K562 (cell line): ENCODE measurements at regions not wholly inside any gene's neighbourhood (a gene's known extent, or its start where the extent isn't known, plus 50 kb on each side); places are given as distances from the start of the nearest gene placed in this dataset.

Experiments used
- ATAC-seq: fragments of 200-7000 bp; cut with Tn5 transposase; 3 replicates; pipeline ENCODE4 v1.9.1; 2020; ENCODE audit warnings: moderate library complexity
- BruUV-seq: library from RNA; stranded (reverse); fragments of 400-500 nt; replicated peaks from 2 replicates; lab custom pipeline; 2021; lab: Mats Ljungman, UMichigan
- CTCF ChIA-PET: fragments of 300-600 bp; formaldehyde crosslinking; extraction: SDS; loops from one replicate; lab custom pipeline; 2021; ENCODE audit warnings: low intra/inter-chr PET ratio; lab: Yijun Ruan, JAX
- POLR2A ChIA-PET: fragments of 300-600, 350-650 bp; sonication (Branson Sonifier 250); formaldehyde crosslinking; extraction: SDS; loops from one replicate; lab custom pipeline; 2021; ENCODE audit warnings: antibody characterized with exemption, inconsistent platforms; lab: Yijun Ruan, JAX
- DNase-seq, 4 experiments: peaks; one replicate each; pipeline versions ENCODE4 v3.0.0 to v3.0.0-alpha.2; 2011 to 2018; ENCODE audit warnings: low spot score in 3 of 4, mixed read lengths in 3 of 4; ENCODE audit errors: extremely low read depth in 1 of 4
- FAIRE-seq: peaks from 2 replicates; lab custom pipeline; 2011; peaks lifted over from hg19 to GRCh38; lab: Jason Lieb, UNC
- H2AFZ ChIP-seq: 2 replicates; pipeline ENCODE4 v1.6.0; 2011; ENCODE audit warnings: low read depth, low read length, control low read depth, inconsistent platforms
- H3K27ac ChIP-seq: fragments of 200-600 bp; 3 replicates; pipeline ENCODE4 v1.8.0; 2011; ENCODE audit warnings: low read depth, mild to moderate bottlenecking, control low read depth, inconsistent platforms, low read length, moderate library complexity, mixed read lengths; ENCODE audit errors: extremely low read depth
- H3K27me3 ChIP-seq, 2 experiments: fragments of 300-600 bp in 1 of 2; 2 replicates in 1 of 2; 3 replicates in 1 of 2; pipeline versions ENCODE4 v1.6.0 to v1.8.0; 2011; ENCODE audit warnings: inconsistent platforms in 2 of 2, low read length in 2 of 2, mild to moderate bottlenecking in 1 of 2, mixed read lengths in 1 of 2, moderate library complexity in 1 of 2; ENCODE audit not compliant: control insufficient read depth in 2 of 2, insufficient read depth in 2 of 2
- H3K36me3 ChIP-seq: fragments of 300-600 bp; 3 replicates; pipeline ENCODE4 v1.8.0; 2011; ENCODE audit warnings: mild to moderate bottlenecking, low read length, inconsistent platforms; ENCODE audit not compliant: control insufficient read depth, insufficient read depth
- H3K4me1 ChIP-seq, 2 experiments: fragments of 200-600 bp in 1 of 2; replicated peaks in 1 of 2; 2 replicates in 1 of 2; 3 replicates in 1 of 2; pipeline versions ENCODE4 v1.5.1 to v1.8.0; 2011; ENCODE audit warnings: inconsistent platforms in 2 of 2, low read length in 2 of 2, mild to moderate bottlenecking in 1 of 2, mixed read lengths in 1 of 2, moderate library complexity in 1 of 2; ENCODE audit not compliant: control insufficient read depth in 2 of 2, insufficient read depth in 2 of 2
- H3K4me2 ChIP-seq: 2 replicates; pipeline ENCODE4 v1.6.1; 2011; ENCODE audit warnings: low read length, control low read depth, inconsistent platforms, mixed read lengths; ENCODE audit not compliant: insufficient read depth
- H3K4me3 ChIP-seq: fragments of 200-600 bp; sonication (generic), shearing (Covaris generic); 2 replicates; pipeline ENCODE4 v1.5.1; 2016; ENCODE audit warnings: control low read depth, inconsistent platforms
- H3K79me2 ChIP-seq: fragments of 200-600 bp; 3 replicates; pipeline ENCODE4 v1.8.0; 2011; ENCODE audit warnings: low read length, inconsistent platforms; ENCODE audit not compliant: control insufficient read depth, insufficient read depth
- H3K9ac ChIP-seq, 2 experiments: 2 replicates each; pipeline versions ENCODE4 v1.6.0 to v1.6.1; 2011; ENCODE audit warnings: low read depth in 2 of 2, low read length in 2 of 2, control low read depth in 1 of 2, inconsistent platforms in 1 of 2, mild to moderate bottlenecking in 1 of 2, mixed read lengths in 1 of 2; ENCODE audit not compliant: insufficient read depth in 1 of 2
- H3K9me1 ChIP-seq: one replicate; pipeline ENCODE4 v1.6.0; 2011; ENCODE audit warnings: inconsistent platforms, mild to moderate bottlenecking, low read length, moderate library complexity; ENCODE audit not compliant: control insufficient read depth, insufficient read depth
- H3K9me3 ChIP-seq: replicated peaks from 2 replicates; pipeline ENCODE4 v1.5.1; 2011; ENCODE audit warnings: low read depth, low read length, inconsistent platforms; ENCODE audit not compliant: control insufficient read depth, insufficient read depth
- H4K20me1 ChIP-seq: replicated peaks from 2 replicates; pipeline ENCODE4 v1.6.1; 2011; ENCODE audit warnings: low read length, inconsistent platforms, mixed read lengths; ENCODE audit not compliant: control insufficient read depth, insufficient read depth
- CEBPB ChIP-seq: fragments of 450-650 bp; IDR thresholded peaks from 2 replicates; pipeline ENCODE4 v1.6.1; 2016; ENCODE audit warnings: missing genetic modification characterization, missing compliant biosample characterization
- CEBPG ChIP-seq, 3 experiments: fragments of 200-800 bp in 1 of 3; sonication (Bioruptor generic) in 1 of 3; sonication (generic) in 1 of 3; formaldehyde crosslinking in 1 of 3; IDR thresholded peaks in 2 of 3; conservative IDR thresholded peaks in 1 of 3; 2 replicates each; pipeline versions ENCODE4 v1.6.1 to v1.8.0; 2016 to 2022; ENCODE audit warnings: missing compliant biosample characterization in 2 of 3, missing genetic modification characterization in 2 of 3, mild to moderate bottlenecking in 1 of 3, missing genetic modification reagents in 1 of 3
- FOXK1 ChIP-seq: sonication (generic); formaldehyde crosslinking; IDR thresholded peaks from 2 replicates; pipeline ENCODE4 v1.8.0; 2022; ENCODE audit warnings: missing genetic modification reagents, mild to moderate bottlenecking, borderline replicate concordance
- HOMEZ ChIP-seq: fragments of 250-450 bp; sonication (Bioruptor Pico); IDR thresholded peaks from 2 replicates; pipeline ENCODE4 v1.4.0; 2020; ENCODE audit warnings: mild to moderate bottlenecking, moderate library complexity
- JUND ChIP-seq, 2 experiments: IDR thresholded peaks; 2 replicates in 1 of 2; 3 replicates in 1 of 2; pipeline ENCODE4 v1.6.1; 2011; ENCODE audit warnings: borderline replicate concordance in 2 of 2, low read depth in 2 of 2, low read length in 2 of 2, improper control_type of control experiment in 1 of 2, missing biosample characterization in 1 of 2, missing genetic modification characterization in 1 of 2, missing genetic modification reagents in 1 of 2
- NONO ChIP-seq, 2 experiments: fragments of 200-400 bp in 1 of 2; fragments of 450-650 bp in 1 of 2; formaldehyde crosslinking in 1 of 2; IDR thresholded peaks; 2 replicates each; pipeline ENCODE4 v1.6.1; 2017; ENCODE audit warnings: low read depth in 2 of 2, mild to moderate bottlenecking in 2 of 2, moderate library complexity in 2 of 2, low read length in 1 of 2
- PTBP1 ChIP-seq: fragments of 200-400 bp; formaldehyde crosslinking; IDR thresholded peaks from 2 replicates; pipeline ENCODE4 v1.6.1; 2017; ENCODE audit warnings: low read depth, low read length
- RB1 ChIP-seq: fragments of 450-650 bp; IDR thresholded peaks from 2 replicates; pipeline ENCODE4 v1.6.1; 2017; ENCODE audit warnings: low read depth, mild to moderate bottlenecking
- SREBF1 ChIP-seq: fragments of 150-350 bp; IDR thresholded peaks from 2 replicates; pipeline ENCODE4 v1.6.1; 2014; ENCODE audit warnings: antibody characterized with exemption, low read depth, low read length, borderline replicate concordance
- TCF15 ChIP-seq: fragments of 250-450 bp; sonication (Bioruptor Pico); IDR thresholded peaks from 2 replicates; pipeline ENCODE4 v1.8.0; 2022; ENCODE audit warnings: moderate library complexity, mild to moderate bottlenecking, inconsistent platforms
- ZC3H4 ChIP-seq: sonication (generic); formaldehyde crosslinking; IDR thresholded peaks from 2 replicates; pipeline ENCODE4 v1.9.0; 2021; ENCODE audit warnings: missing genetic modification reagents, borderline replicate concordance
- ZNF174 ChIP-seq: fragments of 250-450 bp; sonication (Bioruptor Pico); IDR thresholded peaks from 2 replicates; pipeline ENCODE4 v1.4.0; 2020; ENCODE audit warnings: mild to moderate bottlenecking
- ZNF586 ChIP-seq: fragments of 450-650 bp; formaldehyde crosslinking; conservative IDR thresholded peaks from 2 replicates; pipeline ENCODE4 v1.4.0; 2020; ENCODE audit warnings: mild to moderate bottlenecking, moderate library complexity
- ZSCAN32 ChIP-seq: fragments of 450-650 bp; formaldehyde crosslinking; IDR thresholded peaks from 2 replicates; pipeline ENCODE4 v1.4.0; 2020; ENCODE audit warnings: mild to moderate bottlenecking, moderate library complexity
- WGBS: fragments of 100-300 bp; shearing (Covaris generic); methylation state at CpG from one replicate; pipeline ENCODE4 v1.1.6; 2016; ENCODE audit warnings: low coverage, mixed read lengths; ENCODE audit not compliant: insufficient coverage; ENCODE audit errors: missing lambda C conversion rate; 5-methylcytosine and 5-hydroxymethylcytosine counted together
- in situ Hi-C: fragments of 300-500 bp; cut with MboI; formaldehyde crosslinking; loops from 4 replicates; pipeline ENCODE4 v1.15.0; 2018; ENCODE audit warnings: inconsistent platforms, mixed read lengths
- intact Hi-C: fragments of 100-400 bp; cut with micrococcal nuclease; formaldehyde crosslinking; loops from 2 replicates; pipeline ENCODE4 v1.14.2; 2022

- FAIRE-seq (no peak), DNase-seq (no peak), ATAC-seq (no peak)
- Histone ChIP-seq H3K27ac (no peak overlapping the region), H3K4me3 (no peak overlapping the region), H3K4me2 (no peak overlapping the region), H3K9ac (no peak overlapping the region), H2AFZ (no peak overlapping the region), H3K27me3 (0 out of 5 replicates have a peak, but pooled peaks cover 0 to under 1% of the 10 kb centered on the region in 2 experiments), H3K36me3 (no peaks in the 10 kb centered on the region), H3K4me1 (no peaks in the 10 kb centered on the region), H4K20me1 (no peaks in the 10 kb centered on the region; the same call in 1 of the 2 replicates), H3K79me2 (no peaks in the 10 kb centered on the region), H3K9me3 (no peaks in the 10 kb centered on the region), H3K9me1 (no peaks in the 10 kb centered on the region)
- in situ Hi-C loops = no loop called here
- POLR2A ChIA-PET = no interaction called here
- intact Hi-C loops = no loop called here
- BruUV-seq = no TSS peak
- CTCF ChIA-PET = no interaction called here
- TF ChIP-seq NONO (IDR thresholded peaks at IDR 0.05; ENCODE audit: low read depth in 2 of 2, low read length in 1 of 2) (no peak), ZNF586 (CRISPR knock-in tag) (no peak), CEBPB (tag) (peak; percentile 60; the same call in 1 of the 2 replicates), ZNF174 (CRISPR knock-in tag) (no peak), CEBPG (CRISPR knock-in tag; IDR thresholded peaks at IDR 0.05) (no peak), CEBPG (tag; conservative IDR thresholded peaks at IDR 0.05 in 1 of 2, IDR thresholded peaks at IDR 0.05 in 1 of 2) (peak in 1 of 2 experiments; percentile 47; a peak in 1 of 4 replicates)
- 0% methylated on average over 2 of the region's 2 CpGs for WGBS
These were observed 315.0 kb upstream of the TPM1 start for GRCh38 chr15:62727501-62727900.

- Histone ChIP-seq H3K9me3 (no peaks in the 10 kb centered on the region), H4K20me1 (no peaks in the 10 kb centered on the region; the same call in 1 of the 2 replicates), H3K27me3 (no peaks in the 10 kb centered on the region), H3K4me2 (no peak overlapping the region), H3K27ac (no peak overlapping the region), H3K79me2 (no peaks in the 10 kb centered on the region), H2AFZ (no peak overlapping the region), H3K9ac (no peak overlapping the region), H3K36me3 (no peaks in the 10 kb centered on the region), H3K9me1 (no peaks in the 10 kb centered on the region), H3K4me1 (no peaks in the 10 kb centered on the region), H3K4me3 (no peak overlapping the region)
- no TSS peak for BruUV-seq
- DNase-seq (no peak), FAIRE-seq (no peak), ATAC-seq (no peak)
- 0% methylated on average over 3 of the region's 3 CpGs for WGBS
- CTCF ChIA-PET = no interaction called here
- POLR2A ChIA-PET = no interaction called here
- no peak for TF ChIP-seq SREBF1
- TF ChIP-seq FOXK1 = no peak
- no peak for TF ChIP-seq TCF15 (CRISPR knock-in tag)
- TF ChIP-seq HOMEZ = no peak
- TF ChIP-seq ZC3H4 = no peak
- no peak for TF ChIP-seq PTBP1
- no peak for TF ChIP-seq RB1
- no peak for TF ChIP-seq JUND (IDR thresholded peaks at IDR 0.05; ENCODE audit: borderline replicate concordance, low read depth, low read length)
- no peak for TF ChIP-seq JUND (tag; IDR thresholded peaks at IDR 0.05; ENCODE audit: borderline replicate concordance, low read depth, low read length)
- TF ChIP-seq ZSCAN32 (CRISPR knock-in tag) = no peak
- TF ChIP-seq CEBPG (CRISPR knock-in tag; IDR thresholded peaks at IDR 0.05) = no peak
- no peak for TF ChIP-seq CEBPG (tag; conservative IDR thresholded peaks at IDR 0.05 in 1 of 2, IDR thresholded peaks at IDR 0.05 in 1 of 2)
- intact Hi-C loops = no loop called here
- in situ Hi-C loops = no loop called here
These were observed 311.7 kb upstream of the TPM1 start for GRCh38 chr15:62730825-62731224.
